A673 (cell line): ENCODE measurements at regions not wholly inside any gene's neighbourhood (a gene's known extent, or its start where the extent isn't known, plus 50 kb on each side); places are given as distances from the start of the nearest gene placed in this dataset.

ENCODE experiments used
- BruUV-seq: library from RNA; stranded (reverse); fragments of 400-500 nt; replicated peaks from 2 replicates; lab custom pipeline; 2021; lab: Mats Ljungman, UMichigan
- CTCF ChIA-PET: fragments of 300-600 bp; sonication (Branson Sonifier 250); formaldehyde crosslinking; loops from one replicate; lab custom pipeline; 2022; ENCODE audit warnings: antibody characterized with exemption; lab: Charles Lee
- POLR2A ChIA-PET: fragments of 300-600 bp; sonication (Branson Sonifier 250); formaldehyde crosslinking; loops from one replicate; lab custom pipeline; 2022; ENCODE audit warnings: antibody characterized with exemption; ENCODE audit not compliant: low non-redundant PET; lab: Charles Lee
- DNase-seq: peaks from one replicate; pipeline ENCODE4 v3.0.0-alpha.2; 2015; ENCODE audit warnings: low spot score
- H3K27ac ChIP-seq: fragments of 200-600 bp; sonication (generic); 2 replicates; pipeline ENCODE4 v1.5.1; 2016; ENCODE audit warnings: mixed run types, low read depth, mild to moderate bottlenecking, mixed read lengths, antibody characterized with exemption, low read length; ENCODE audit not compliant: poor library complexity, severe bottlenecking
- H3K27me3 ChIP-seq: fragments of 200-600 bp; sonication (generic); replicated peaks from 2 replicates; pipeline ENCODE4 v1.6.1; 2017; ENCODE audit warnings: mixed run types, low read depth, mild to moderate bottlenecking, mixed read lengths, antibody characterized with exemption, low read length; ENCODE audit not compliant: insufficient read depth, poor library complexity
- H3K36me3 ChIP-seq: fragments of 200-600 bp; sonication (generic); 2 replicates; pipeline ENCODE4 v1.6.1; 2016; ENCODE audit warnings: mixed run types, mild to moderate bottlenecking, mixed read lengths, antibody characterized with exemption, low read length; ENCODE audit not compliant: insufficient read depth, poor library complexity, severe bottlenecking
- H3K4me1 ChIP-seq: fragments of 200-600 bp; sonication (generic); 2 replicates; pipeline ENCODE4 v1.6.1; 2017; ENCODE audit warnings: mixed run types, mild to moderate bottlenecking, mixed read lengths, antibody characterized with exemption, low read length; ENCODE audit not compliant: insufficient read depth, poor library complexity, severe bottlenecking
- H3K4me3 ChIP-seq: fragments of 200-600 bp; sonication (generic); 2 replicates; pipeline ENCODE4 v1.5.1; 2016; ENCODE audit warnings: low read depth, mixed run types, mild to moderate bottlenecking, mixed read lengths, low read length; ENCODE audit not compliant: poor library complexity, severe bottlenecking
- H3K9me3 ChIP-seq: fragments of 200-600 bp; sonication (generic); 2 replicates; pipeline ENCODE4 v1.6.1; 2016; ENCODE audit warnings: mixed run types, low read depth, mild to moderate bottlenecking, mixed read lengths, antibody characterized with exemption, low read length; ENCODE audit not compliant: poor library complexity, severe bottlenecking
- CTCF ChIP-seq: fragments of 300-800, 200-600 bp; sonication (generic); conservative IDR thresholded peaks from 2 replicates; pipeline ENCODE4 v1.5.1; 2017; ENCODE audit warnings: low read depth, mild to moderate bottlenecking, antibody characterized with exemption, low read length, moderate library complexity, mixed read lengths
- EZH2 ChIP-seq: fragments of 200-600 bp; sonication (generic); IDR thresholded peaks from 2 replicates; pipeline ENCODE4 v1.6.1; 2017; ENCODE audit warnings: borderline replicate concordance, low read depth, mild to moderate bottlenecking, mixed read lengths, antibody characterized with exemption, low read length; ENCODE audit not compliant: poor library complexity, severe bottlenecking
- intact Hi-C: fragments of 100-400 bp; cut with micrococcal nuclease; formaldehyde crosslinking; loops from one replicate; pipeline ENCODE4 v1.10.0; 2022; ENCODE audit not compliant: unreplicated experiment

- CTCF ChIA-PET: no interaction called here
- no TSS peak for BruUV-seq
These were observed 390.9 kb downstream of the LRRC70 start for GRCh38 chr5:62969409-62970120.

DNA sequence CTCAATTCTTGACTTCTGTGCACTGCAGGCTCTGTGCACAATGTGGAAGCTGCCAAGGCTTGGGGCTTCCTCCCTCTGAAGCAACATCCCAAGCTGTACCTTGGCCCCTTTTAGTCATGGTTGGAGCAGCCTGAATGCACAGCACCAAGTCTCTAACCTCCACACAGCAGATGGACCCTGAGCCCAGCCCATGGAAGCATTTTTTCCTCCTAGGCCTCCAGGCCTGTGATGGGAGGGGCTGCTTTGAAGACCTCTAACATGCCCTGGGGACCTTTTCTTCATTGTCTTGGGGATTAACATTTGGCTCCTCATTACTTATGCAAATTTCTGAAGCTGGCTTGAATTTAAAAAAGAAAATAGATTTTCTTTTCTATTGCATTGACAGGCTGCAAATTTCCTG is 385.8 kb downstream of the LRRC70 start:
- TF ChIP-seq EZH2 (no peak), CTCF (no peak)
- Histone ChIP-seq H3K27me3 (no peaks in the 10 kb centered on the region), H3K27ac (no peak overlapping the region), H3K36me3 (no peaks in the 10 kb centered on the region), H3K4me3 (no peak overlapping the region), H3K9me3 (peaks cover 15% of the 10 kb centered on the region), H3K4me1 (no peaks in the 10 kb centered on the region)
- CTCF ChIA-PET: no interaction called here
- BruUV-seq: no TSS peak
- no peak for DNase-seq
- POLR2A ChIA-PET: no interaction called here
- intact Hi-C loops: no loop called here

More at GRCh38 chr5:62969409-62970120, 390.9 kb downstream of the LRRC70 start:
- H3K36me3 ChIP-seq: no peaks in the 10 kb centered on the region
- peaks cover 12% of the 10 kb centered on the region for H3K9me3 ChIP-seq
- TF ChIP-seq EZH2: no peak
- TF ChIP-seq CTCF: no peak
- no peaks in the 10 kb centered on the region for H3K4me1 ChIP-seq
- POLR2A ChIA-PET: no interaction called here
- no peak overlapping the region for H3K4me3 ChIP-seq
- intact Hi-C loops: no loop called here
- H3K27me3 ChIP-seq: no peaks in the 10 kb centered on the region
- no peak for DNase-seq
- H3K27ac ChIP-seq: no peak overlapping the region

DNA sequence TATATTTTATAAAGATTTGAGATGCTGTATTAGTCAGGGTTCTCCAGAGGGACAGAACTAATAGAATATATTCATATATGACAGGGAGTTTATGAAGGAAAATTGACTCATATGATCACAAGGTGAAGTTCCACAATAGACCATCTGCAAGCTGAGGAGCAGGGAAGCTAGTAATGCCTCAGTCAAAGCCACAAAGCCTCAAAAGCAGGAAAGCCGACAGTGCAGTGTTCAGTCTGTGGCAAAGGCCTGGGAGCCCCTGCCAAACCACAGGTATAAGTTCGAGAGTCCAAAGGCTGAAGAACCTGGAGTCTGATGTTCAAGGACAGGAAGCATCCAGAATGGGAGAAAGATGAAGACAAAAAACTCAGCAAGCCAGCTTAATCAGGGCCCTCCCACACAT is 382.2 kb downstream of the LRRC70 start:
- DNase-seq: no peak
- Histone ChIP-seq H3K36me3 (no peaks in the 10 kb centered on the region), H3K4me1 (no peaks in the 10 kb centered on the region), H3K4me3 (no peak overlapping the region), H3K27ac (no peak overlapping the region), H3K27me3 (no peaks in the 10 kb centered on the region), H3K9me3 (peaks cover 15% of the 10 kb centered on the region)
- TF ChIP-seq EZH2 (no peak), CTCF (no peak)
- no TSS peak for BruUV-seq
- CTCF ChIA-PET: no interaction called here
- POLR2A ChIA-PET: interaction anchor here (0.6 kb wide), 1 partner anchor 1019 kb away, joined by 4 read pairs; no protein-coding TSS in a partner anchor
- intact Hi-C loops: no loop called here
